DND-41 (cell line): ENCODE measurements at regions not wholly inside any gene's neighbourhood (a gene's known extent, or its start where the extent isn't known, plus 50 kb on each side); places are given as distances from the start of the nearest gene placed in this dataset.

ENCODE experiments used
- EZH2 ChIP-seq: IDR thresholded peaks from 3 replicates; pipeline ENCODE4 v1.6.1; 2012; ENCODE audit warnings: borderline replicate concordance, low read depth, mild to moderate bottlenecking, moderate library complexity, low read length, inconsistent platforms; ENCODE audit not compliant: severe bottlenecking
- TF ChIP-seq, protein P1 (sequence below): IDR thresholded peaks from 2 replicates; pipeline ENCODE4 v1.5.1; 2012; ENCODE audit warnings: borderline replicate concordance, low read length, moderate library complexity, mild to moderate bottlenecking; ENCODE audit not compliant: poor library complexity, severe bottlenecking; ENCODE audit errors: extremely low read depth

DNA sequence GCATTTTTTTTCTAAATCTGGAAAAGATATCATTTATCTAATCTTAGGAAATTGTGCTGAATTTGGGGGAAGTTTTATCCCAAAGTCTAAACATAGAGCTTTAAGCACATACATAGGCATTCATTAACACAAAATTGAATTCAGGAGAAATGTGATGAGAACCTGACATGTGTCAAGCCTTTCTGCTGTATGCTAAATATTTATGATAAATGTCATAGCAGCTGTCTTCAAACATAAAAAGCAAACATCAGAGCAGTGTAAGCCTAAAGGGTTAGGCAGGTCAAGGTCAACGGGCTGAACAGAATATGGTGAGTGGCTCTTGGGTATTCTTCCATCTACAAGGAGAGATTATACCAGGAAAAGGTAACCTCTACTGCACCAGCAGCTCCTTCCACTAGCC, 737.2 kb upstream of the ZNF608 start:
- TF ChIP-seq, protein P1, sequence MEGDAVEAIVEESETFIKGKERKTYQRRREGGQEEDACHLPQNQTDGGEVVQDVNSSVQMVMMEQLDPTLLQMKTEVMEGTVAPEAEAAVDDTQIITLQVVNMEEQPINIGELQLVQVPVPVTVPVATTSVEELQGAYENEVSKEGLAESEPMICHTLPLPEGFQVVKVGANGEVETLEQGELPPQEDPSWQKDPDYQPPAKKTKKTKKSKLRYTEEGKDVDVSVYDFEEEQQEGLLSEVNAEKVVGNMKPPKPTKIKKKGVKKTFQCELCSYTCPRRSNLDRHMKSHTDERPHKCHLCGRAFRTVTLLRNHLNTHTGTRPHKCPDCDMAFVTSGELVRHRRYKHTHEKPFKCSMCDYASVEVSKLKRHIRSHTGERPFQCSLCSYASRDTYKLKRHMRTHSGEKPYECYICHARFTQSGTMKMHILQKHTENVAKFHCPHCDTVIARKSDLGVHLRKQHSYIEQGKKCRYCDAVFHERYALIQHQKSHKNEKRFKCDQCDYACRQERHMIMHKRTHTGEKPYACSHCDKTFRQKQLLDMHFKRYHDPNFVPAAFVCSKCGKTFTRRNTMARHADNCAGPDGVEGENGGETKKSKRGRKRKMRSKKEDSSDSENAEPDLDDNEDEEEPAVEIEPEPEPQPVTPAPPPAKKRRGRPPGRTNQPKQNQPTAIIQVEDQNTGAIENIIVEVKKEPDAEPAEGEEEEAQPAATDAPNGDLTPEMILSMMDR, result no peak
- no peak for TF ChIP-seq EZH2
